ENCODE measurements at regions not wholly inside any gene's neighbourhood (a gene's known extent, or its start where the extent isn't known, plus 50 kb on each side); places are given as distances from the start of the nearest gene placed in this dataset.

- Mint-ChIP-seq H3K9me3 (no peaks in the 10 kb centered on the region), H3K27me3 (no peaks in the 10 kb centered on the region), H3K4me1 (no peaks in the 10 kb centered on the region), H3K36me3 (ENCODE audit: low read depth) (no peaks in the 10 kb centered on the region), H3K4me3 (no peak overlapping the region), H3K27ac (no peak overlapping the region)
- DNase-seq, result no peak
- no peak for ATAC-seq
These were observed 88.0 kb upstream of the CTTNBP2 start for GRCh38 chr7:117961235-117961634.

- DNase-seq (no peak), ATAC-seq (no peak)
- H3K4me1 Mint-ChIP-seq, result no peaks in the 10 kb centered on the region
- no peak overlapping the region for H3K4me3 Mint-ChIP-seq
- no peaks in the 10 kb centered on the region for H3K9me3 Mint-ChIP-seq
- H3K36me3 Mint-ChIP-seq (ENCODE audit: low read depth), result no peaks in the 10 kb centered on the region
- H3K27me3 Mint-ChIP-seq, result no peaks in the 10 kb centered on the region
- no peak overlapping the region for H3K27ac Mint-ChIP-seq
These were observed 89.2 kb upstream of the CTTNBP2 start for GRCh38 chr7:117962366-117962994.

GRCh38 chr7:117963264-117964197 lies 90.3 kb upstream of the CTTNBP2 start:
- H3K9me3 Mint-ChIP-seq, result no peaks in the 10 kb centered on the region
- DNase-seq (no peak), ATAC-seq (no peak)
- no peak overlapping the region for H3K4me3 Mint-ChIP-seq
- H3K36me3 Mint-ChIP-seq (ENCODE audit: low read depth), result no peaks in the 10 kb centered on the region
- H3K4me1 Mint-ChIP-seq, result no peaks in the 10 kb centered on the region
- no peaks in the 10 kb centered on the region for H3K27me3 Mint-ChIP-seq
- no peak overlapping the region for H3K27ac Mint-ChIP-seq

GRCh38 chr7:117970801-117971200 lies 97.6 kb upstream of the CTTNBP2 start:
- ATAC-seq (no peak), DNase-seq (no peak)
- Mint-ChIP-seq H3K4me1 (no peaks in the 10 kb centered on the region), H3K9me3 (no peaks in the 10 kb centered on the region), H3K4me3 (no peak overlapping the region), H3K27ac (no peak overlapping the region), H3K36me3 (ENCODE audit: low read depth) (no peaks in the 10 kb centered on the region), H3K27me3 (no peaks in the 10 kb centered on the region)

GRCh38 chr7:117971556-117972244 lies 98.5 kb upstream of the CTTNBP2 start:
- no peaks in the 10 kb centered on the region for H3K27me3 Mint-ChIP-seq
- no peak overlapping the region for H3K27ac Mint-ChIP-seq
- DNase-seq (no peak), ATAC-seq (no peak)
- H3K4me1 Mint-ChIP-seq, result no peaks in the 10 kb centered on the region
- no peaks in the 10 kb centered on the region for H3K36me3 Mint-ChIP-seq (ENCODE audit: low read depth)
- no peak overlapping the region for H3K4me3 Mint-ChIP-seq
- H3K9me3 Mint-ChIP-seq, result no peaks in the 10 kb centered on the region

- H3K27ac Mint-ChIP-seq, result no peak overlapping the region
- no peak overlapping the region for H3K4me3 Mint-ChIP-seq
- H3K27me3 Mint-ChIP-seq, result no peaks in the 10 kb centered on the region
- H3K9me3 Mint-ChIP-seq, result no peaks in the 10 kb centered on the region
- no peaks in the 10 kb centered on the region for H3K4me1 Mint-ChIP-seq
- no peaks in the 10 kb centered on the region for H3K36me3 Mint-ChIP-seq (ENCODE audit: low read depth)
- ATAC-seq (no peak), DNase-seq (no peak)
These were observed 99.4 kb upstream of the CTTNBP2 start for GRCh38 chr7:117972606-117973005.

GRCh38 chr7:117973975-117974374 lies 100.7 kb upstream of the CTTNBP2 start:
- no peaks in the 10 kb centered on the region for H3K36me3 Mint-ChIP-seq (ENCODE audit: low read depth)
- no peak overlapping the region for H3K27ac Mint-ChIP-seq
- no peaks in the 10 kb centered on the region for H3K27me3 Mint-ChIP-seq
- no peaks in the 10 kb centered on the region for H3K9me3 Mint-ChIP-seq
- no peak for ATAC-seq
- no peak for DNase-seq
- no peaks in the 10 kb centered on the region for H3K4me1 Mint-ChIP-seq
- H3K4me3 Mint-ChIP-seq, result no peak overlapping the region

GRCh38 chr7:117974891-117975290 lies 101.7 kb upstream of the CTTNBP2 start:
- no peaks in the 10 kb centered on the region for H3K9me3 Mint-ChIP-seq
- H3K27me3 Mint-ChIP-seq, result no peaks in the 10 kb centered on the region
- ATAC-seq, result no peak
- no peaks in the 10 kb centered on the region for H3K36me3 Mint-ChIP-seq (ENCODE audit: low read depth)
- no peak overlapping the region for H3K27ac Mint-ChIP-seq
- no peak overlapping the region for H3K4me3 Mint-ChIP-seq
- no peaks in the 10 kb centered on the region for H3K4me1 Mint-ChIP-seq
- DNase-seq, result no peak

GRCh38 chr7:117975476-117975875 lies 102.2 kb upstream of the CTTNBP2 start:
- Mint-ChIP-seq H3K4me1 (no peaks in the 10 kb centered on the region), H3K27ac (no peak overlapping the region), H3K9me3 (no peaks in the 10 kb centered on the region), H3K4me3 (no peak overlapping the region), H3K36me3 (ENCODE audit: low read depth) (no peaks in the 10 kb centered on the region), H3K27me3 (no peaks in the 10 kb centered on the region)
- ATAC-seq, result no peak
- no peak for DNase-seq

GRCh38 chr7:117979954-117980497 lies 106.8 kb upstream of the CTTNBP2 start:
- Mint-ChIP-seq H3K4me3 (no peak overlapping the region), H3K4me1 (no peaks in the 10 kb centered on the region), H3K36me3 (ENCODE audit: low read depth) (no peaks in the 10 kb centered on the region), H3K27ac (no peak overlapping the region), H3K27me3 (no peaks in the 10 kb centered on the region), H3K9me3 (peaks cover 4% of the 10 kb centered on the region)
- DNase-seq (no peak), ATAC-seq (no peak)

- Mint-ChIP-seq H3K36me3 (ENCODE audit: low read depth) (no peaks in the 10 kb centered on the region), H3K4me3 (no peak overlapping the region), H3K9me3 (peaks cover 4% of the 10 kb centered on the region), H3K27me3 (no peaks in the 10 kb centered on the region), H3K4me1 (no peaks in the 10 kb centered on the region), H3K27ac (no peak overlapping the region)
- DNase-seq (no peak), ATAC-seq (no peak)
These were observed 109.1 kb upstream of the CTTNBP2 start for GRCh38 chr7:117982071-117983055.

GRCh38 chr7:117986645-117987269 lies 113.5 kb upstream of the CTTNBP2 start:
- Mint-ChIP-seq H3K4me1 (no peaks in the 10 kb centered on the region), H3K36me3 (ENCODE audit: low read depth) (no peaks in the 10 kb centered on the region), H3K27me3 (no peaks in the 10 kb centered on the region), H3K9me3 (peaks cover 4% of the 10 kb centered on the region), H3K27ac (no peak overlapping the region), H3K4me3 (no peak overlapping the region)
- ATAC-seq, result no peak
- no peak for DNase-seq

GRCh38 chr7:117990834-117991233 lies 117.6 kb upstream of the CTTNBP2 start:
- no peaks in the 10 kb centered on the region for H3K27me3 Mint-ChIP-seq
- no peaks in the 10 kb centered on the region for H3K36me3 Mint-ChIP-seq (ENCODE audit: low read depth)

More at GRCh38 chr7:117990834-117991233, 117.6 kb upstream of the CTTNBP2 start:
- no peak overlapping the region for H3K27ac Mint-ChIP-seq
- DNase-seq (no peak), ATAC-seq (no peak)
- H3K4me3 Mint-ChIP-seq, result no peak overlapping the region
- H3K9me3 Mint-ChIP-seq, result no peaks in the 10 kb centered on the region
- no peaks in the 10 kb centered on the region for H3K4me1 Mint-ChIP-seq
